ENCODE measurements at regions not wholly inside any gene's neighbourhood (a gene's known extent, or its start where the extent isn't known, plus 50 kb on each side); places are given as distances from the start of the nearest gene placed in this dataset.

- no peaks in the 10 kb centered on the region for H3K36me3 ChIP-seq (ENCODE audit: control insufficient read depth, insufficient read depth, low read length)
- no peak overlapping the region for H3K27ac ChIP-seq (ENCODE audit: low read depth, low read length)
- no peaks in the 10 kb centered on the region for H3K4me1 ChIP-seq (ENCODE audit: control insufficient read depth, insufficient read depth, low read length)
- no peak overlapping the region for H3K4me3 ChIP-seq (ENCODE audit: low read length)
- no peaks in the 10 kb centered on the region for H3K27me3 ChIP-seq (ENCODE audit: control insufficient read depth, insufficient read depth, low read length)
- H3K9ac ChIP-seq (ENCODE audit: low read length) = no peak overlapping the region
These were observed 58.2 kb upstream of the THY1 start for GRCh38 chr11:119481021-119481666.

GRCh38 chr11:119480380-119481020, 57.5 kb upstream of the THY1 start:
- H3K4me3 ChIP-seq (ENCODE audit: low read length) = no peak overlapping the region
- H3K9ac ChIP-seq (ENCODE audit: low read length) = no peak overlapping the region
- H3K36me3 ChIP-seq (ENCODE audit: control insufficient read depth, insufficient read depth, low read length) = no peaks in the 10 kb centered on the region

GRCh38 chr11:119479685-119480275, 56.8 kb upstream of the THY1 start:
- H3K9ac ChIP-seq (ENCODE audit: low read length) = no peak overlapping the region
- H3K4me3 ChIP-seq (ENCODE audit: low read length) = no peak overlapping the region
- H3K27ac ChIP-seq (ENCODE audit: low read depth, low read length) = no peak overlapping the region
- no peaks in the 10 kb centered on the region for H3K36me3 ChIP-seq (ENCODE audit: control insufficient read depth, insufficient read depth, low read length)
- H3K27me3 ChIP-seq (ENCODE audit: control insufficient read depth, insufficient read depth, low read length) = no peaks in the 10 kb centered on the region
- H3K4me1 ChIP-seq (ENCODE audit: control insufficient read depth, insufficient read depth, low read length) = no peaks in the 10 kb centered on the region

More at GRCh38 chr11:119480380-119481020, 57.5 kb upstream of the THY1 start:
- no peak overlapping the region for H3K27ac ChIP-seq (ENCODE audit: low read depth, low read length)
- H3K4me1 ChIP-seq (ENCODE audit: control insufficient read depth, insufficient read depth, low read length) = no peaks in the 10 kb centered on the region
- no peaks in the 10 kb centered on the region for H3K27me3 ChIP-seq (ENCODE audit: control insufficient read depth, insufficient read depth, low read length)

GRCh38 chr11:119478711-119479285, 55.8 kb upstream of the THY1 start:
- Histone ChIP-seq H3K4me1 (ENCODE audit: control insufficient read depth, insufficient read depth, low read length) (no peaks in the 10 kb centered on the region), H3K27me3 (ENCODE audit: control insufficient read depth, insufficient read depth, low read length) (peaks cover 2% of the 10 kb centered on the region), H3K27ac (ENCODE audit: low read depth, low read length) (no peak overlapping the region)

GRCh38 chr11:119476666-119477331, 53.8 kb upstream of the THY1 start:
- Histone ChIP-seq H3K4me3 (ENCODE audit: low read length) (no peak overlapping the region), H3K9ac (ENCODE audit: low read length) (no peak overlapping the region)

More at GRCh38 chr11:119478711-119479285, 55.8 kb upstream of the THY1 start:
- Histone ChIP-seq H3K9ac (ENCODE audit: low read length) (no peak overlapping the region), H3K36me3 (ENCODE audit: control insufficient read depth, insufficient read depth, low read length) (no peaks in the 10 kb centered on the region), H3K4me3 (ENCODE audit: low read length) (no peak overlapping the region)

GRCh38 chr11:119476038-119476437, 53.1 kb upstream of the THY1 start:
- Histone ChIP-seq H3K36me3 (ENCODE audit: control insufficient read depth, insufficient read depth, low read length) (no peaks in the 10 kb centered on the region), H3K4me1 (ENCODE audit: control insufficient read depth, insufficient read depth, low read length) (no peaks in the 10 kb centered on the region), H3K27ac (ENCODE audit: low read depth, low read length) (no peak overlapping the region), H3K4me3 (ENCODE audit: low read length) (no peak overlapping the region), H3K27me3 (ENCODE audit: control insufficient read depth, insufficient read depth, low read length) (peaks cover 2% of the 10 kb centered on the region), H3K9ac (ENCODE audit: low read length) (no peak overlapping the region)

More at GRCh38 chr11:119476666-119477331, 53.8 kb upstream of the THY1 start:
- H3K36me3 ChIP-seq (ENCODE audit: control insufficient read depth, insufficient read depth, low read length) = no peaks in the 10 kb centered on the region
- H3K27ac ChIP-seq (ENCODE audit: low read depth, low read length) = no peak overlapping the region
- H3K4me1 ChIP-seq (ENCODE audit: control insufficient read depth, insufficient read depth, low read length) = no peaks in the 10 kb centered on the region
- H3K27me3 ChIP-seq (ENCODE audit: control insufficient read depth, insufficient read depth, low read length) = peaks cover 2% of the 10 kb centered on the region

- peaks cover 2% of the 10 kb centered on the region for H3K27me3 ChIP-seq (ENCODE audit: control insufficient read depth, insufficient read depth, low read length)
- H3K9ac ChIP-seq (ENCODE audit: low read length) = no peak overlapping the region
- H3K4me1 ChIP-seq (ENCODE audit: control insufficient read depth, insufficient read depth, low read length) = peaks cover 3% of the 10 kb centered on the region
- H3K4me3 ChIP-seq (ENCODE audit: low read length) = no peak overlapping the region
- H3K27ac ChIP-seq (ENCODE audit: low read depth, low read length) = no peak overlapping the region
- no peaks in the 10 kb centered on the region for H3K36me3 ChIP-seq (ENCODE audit: control insufficient read depth, insufficient read depth, low read length)
These were observed 52.0 kb upstream of the THY1 start for GRCh38 chr11:119474682-119475596.

- Histone ChIP-seq H3K36me3 (ENCODE audit: control insufficient read depth, insufficient read depth, low read length) (no peaks in the 10 kb centered on the region), H3K27me3 (ENCODE audit: control insufficient read depth, insufficient read depth, low read length) (peaks cover 2% of the 10 kb centered on the region), H3K4me1 (ENCODE audit: control insufficient read depth, insufficient read depth, low read length) (peaks cover 3% of the 10 kb centered on the region), H3K9ac (ENCODE audit: low read length) (no peak overlapping the region), H3K4me3 (ENCODE audit: low read length) (no peak overlapping the region), H3K27ac (ENCODE audit: low read depth, low read length) (no peak overlapping the region)
These were observed 51.1 kb upstream of the THY1 start for GRCh38 chr11:119473901-119474681.

- Histone ChIP-seq H3K27ac (ENCODE audit: low read depth, low read length) (no peak overlapping the region), H3K27me3 (ENCODE audit: control insufficient read depth, insufficient read depth, low read length) (peaks cover 2% of the 10 kb centered on the region), H3K4me3 (ENCODE audit: low read length) (no peak overlapping the region), H3K36me3 (ENCODE audit: control insufficient read depth, insufficient read depth, low read length) (no peaks in the 10 kb centered on the region), H3K4me1 (ENCODE audit: control insufficient read depth, insufficient read depth, low read length) (peaks cover 3% of the 10 kb centered on the region), H3K9ac (ENCODE audit: low read length) (no peak overlapping the region)
These were observed 50.3 kb upstream of the THY1 start for GRCh38 chr11:119473226-119473625.

- no peak overlapping the region for H3K4me3 ChIP-seq (ENCODE audit: low read length)
- no peak overlapping the region for H3K9ac ChIP-seq (ENCODE audit: low read length)
- no peak overlapping the region for H3K27ac ChIP-seq (ENCODE audit: low read depth, low read length)
- H3K4me1 ChIP-seq (ENCODE audit: control insufficient read depth, insufficient read depth, low read length) = peaks cover 3% of the 10 kb centered on the region
- H3K36me3 ChIP-seq (ENCODE audit: control insufficient read depth, insufficient read depth, low read length) = no peaks in the 10 kb centered on the region
- H3K27me3 ChIP-seq (ENCODE audit: control insufficient read depth, insufficient read depth, low read length) = peaks cover 2% of the 10 kb centered on the region
These were observed 49.9 kb upstream of the THY1 start for GRCh38 chr11:119472856-119473222.

All from rectal smooth muscle tissue (tissue), 1 donor.